ENCODE measurements at regions not wholly inside any gene's neighbourhood (a gene's known extent, or its start where the extent isn't known, plus 50 kb on each side); places are given as distances from the start of the nearest gene placed in this dataset.

DNA sequence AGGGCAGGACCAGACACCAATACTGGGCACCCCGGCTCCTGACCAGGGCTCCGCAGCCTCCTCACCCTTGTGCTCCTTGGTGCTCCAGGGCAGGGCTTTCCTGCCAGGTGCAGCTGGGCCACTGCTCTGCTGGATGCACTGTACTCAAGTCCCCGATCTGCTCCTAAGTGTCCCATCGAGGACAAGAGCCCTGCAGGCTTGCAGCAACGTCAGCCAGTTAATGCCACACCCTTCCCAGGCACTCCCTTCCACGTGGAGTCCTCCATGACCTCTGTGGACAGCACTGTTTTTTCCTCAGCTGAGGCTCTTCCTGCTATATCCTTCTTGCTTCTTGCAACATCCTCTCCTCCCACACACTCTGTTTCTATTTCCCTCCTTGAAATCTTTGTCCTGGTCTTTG, 94.0 kb upstream of the NGF start:
- Mint-ChIP-seq H3K27ac (ENCODE audit: unreplicated experiment) (no peak overlapping the region), H3K9me3 (ENCODE audit: low read depth) (no peaks in the 10 kb centered on the region), H3K36me3 (ENCODE audit: low read depth) (no peaks in the 10 kb centered on the region), H3K27me3 (ENCODE audit: low read depth) (no peaks in the 10 kb centered on the region), H3K4me3 (ENCODE audit: unreplicated experiment) (no peak overlapping the region), H3K4me1 (ENCODE audit: low read depth) (peaks cover 38% of the 10 kb centered on the region)
- TF ChIP-seq, protein P1, sequence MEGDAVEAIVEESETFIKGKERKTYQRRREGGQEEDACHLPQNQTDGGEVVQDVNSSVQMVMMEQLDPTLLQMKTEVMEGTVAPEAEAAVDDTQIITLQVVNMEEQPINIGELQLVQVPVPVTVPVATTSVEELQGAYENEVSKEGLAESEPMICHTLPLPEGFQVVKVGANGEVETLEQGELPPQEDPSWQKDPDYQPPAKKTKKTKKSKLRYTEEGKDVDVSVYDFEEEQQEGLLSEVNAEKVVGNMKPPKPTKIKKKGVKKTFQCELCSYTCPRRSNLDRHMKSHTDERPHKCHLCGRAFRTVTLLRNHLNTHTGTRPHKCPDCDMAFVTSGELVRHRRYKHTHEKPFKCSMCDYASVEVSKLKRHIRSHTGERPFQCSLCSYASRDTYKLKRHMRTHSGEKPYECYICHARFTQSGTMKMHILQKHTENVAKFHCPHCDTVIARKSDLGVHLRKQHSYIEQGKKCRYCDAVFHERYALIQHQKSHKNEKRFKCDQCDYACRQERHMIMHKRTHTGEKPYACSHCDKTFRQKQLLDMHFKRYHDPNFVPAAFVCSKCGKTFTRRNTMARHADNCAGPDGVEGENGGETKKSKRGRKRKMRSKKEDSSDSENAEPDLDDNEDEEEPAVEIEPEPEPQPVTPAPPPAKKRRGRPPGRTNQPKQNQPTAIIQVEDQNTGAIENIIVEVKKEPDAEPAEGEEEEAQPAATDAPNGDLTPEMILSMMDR (IDR thresholded peaks at IDR 0.05), result no peak
- DNase-seq (ENCODE audit: low spot score), result no peak

DNA sequence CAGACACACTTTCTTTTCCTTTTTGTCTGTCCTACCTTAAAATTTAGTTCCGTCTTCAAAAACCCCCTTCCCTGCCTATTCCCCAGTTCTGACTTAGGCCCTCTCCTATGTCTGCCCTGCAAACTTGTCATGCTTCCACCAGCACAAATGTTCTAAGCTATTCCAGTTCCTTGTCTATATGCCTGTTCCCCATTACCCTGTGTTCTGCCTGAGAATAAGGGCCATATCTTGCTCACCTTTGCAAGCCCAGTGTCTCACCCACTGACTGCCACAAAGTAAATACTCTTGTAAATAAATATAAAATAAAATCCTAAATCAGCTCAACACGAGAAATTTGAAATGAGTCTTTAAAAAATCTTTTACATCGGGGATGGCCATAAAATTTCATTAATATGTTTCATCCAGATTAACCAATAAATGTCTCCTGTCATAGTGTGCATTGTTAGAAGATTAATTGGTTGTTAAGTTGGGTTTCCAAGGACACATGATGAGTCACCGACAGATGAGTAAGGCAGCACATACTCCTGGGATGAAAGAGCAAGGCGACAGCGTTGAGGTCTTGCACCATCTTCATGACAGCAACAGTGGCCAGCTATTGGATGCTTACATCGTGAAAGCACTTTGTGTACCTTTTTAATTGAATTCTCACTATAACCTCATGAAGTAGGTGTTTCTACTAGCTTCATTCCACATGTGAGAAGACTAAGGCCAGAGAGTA, 92.6 kb upstream of the NGF start:
- TF ChIP-seq, protein P1 (IDR thresholded peaks at IDR 0.05), result no peak
- Mint-ChIP-seq H3K9me3 (ENCODE audit: low read depth) (no peaks in the 10 kb centered on the region), H3K36me3 (ENCODE audit: low read depth) (no peaks in the 10 kb centered on the region), H3K4me3 (ENCODE audit: unreplicated experiment) (no peak overlapping the region), H3K4me1 (ENCODE audit: low read depth) (peaks cover 53% of the 10 kb centered on the region), H3K27me3 (ENCODE audit: low read depth) (no peaks in the 10 kb centered on the region), H3K27ac (ENCODE audit: unreplicated experiment) (no peak overlapping the region)
- no peak for DNase-seq (ENCODE audit: low spot score)

DNA sequence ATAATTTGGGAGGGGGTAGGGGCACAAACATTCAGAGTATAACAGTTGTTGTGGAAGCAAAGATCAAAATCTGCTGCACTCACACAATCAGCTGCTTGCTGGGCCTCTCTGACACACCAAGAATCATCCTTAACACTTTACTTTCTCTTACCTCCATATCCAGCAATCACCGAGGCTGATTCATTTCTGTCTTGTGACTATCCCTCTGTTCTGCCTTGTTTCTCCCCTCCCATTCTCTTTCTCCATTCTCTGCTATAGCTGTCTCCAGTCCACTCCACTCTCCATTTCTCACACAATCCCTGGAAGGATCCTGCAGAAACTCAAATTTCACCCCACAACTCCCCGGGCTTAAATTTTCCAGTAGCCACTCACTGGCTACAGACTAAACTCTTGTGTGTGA, 91.8 kb upstream of the NGF start:
- TF ChIP-seq, protein P1 (IDR thresholded peaks at IDR 0.05), result no peak
- no peak for DNase-seq (ENCODE audit: low spot score)
- peak overlapping the region; percentile 10 for H3K27ac Mint-ChIP-seq (ENCODE audit: unreplicated experiment)
- no peak overlapping the region for H3K4me3 Mint-ChIP-seq (ENCODE audit: unreplicated experiment)
- H3K36me3 Mint-ChIP-seq (ENCODE audit: low read depth), result no peaks in the 10 kb centered on the region
- H3K27me3 Mint-ChIP-seq (ENCODE audit: low read depth), result no peaks in the 10 kb centered on the region
- no peaks in the 10 kb centered on the region for H3K9me3 Mint-ChIP-seq (ENCODE audit: low read depth)
- H3K4me1 Mint-ChIP-seq (ENCODE audit: low read depth), result peaks cover 56% of the 10 kb centered on the region

DNA sequence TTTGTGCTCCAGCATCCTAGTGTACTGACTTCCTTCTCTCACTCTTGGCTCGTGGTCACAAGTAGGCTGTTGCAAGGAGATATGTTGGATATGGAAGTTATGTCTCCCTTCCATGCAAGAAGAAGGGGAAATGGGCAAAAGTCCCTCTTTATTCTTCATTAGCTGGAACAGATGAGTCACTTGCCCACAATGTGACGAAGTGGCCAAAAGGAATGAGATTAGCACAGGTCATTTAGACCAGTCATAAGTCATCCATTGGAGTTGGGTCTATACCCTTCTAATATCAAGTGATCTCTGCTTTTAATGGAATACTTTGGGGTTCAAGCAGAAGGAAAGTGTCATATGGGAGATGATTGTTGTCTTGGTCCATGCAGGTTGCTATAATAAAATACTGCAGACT, 91.2 kb upstream of the NGF start:
- no peak for DNase-seq (ENCODE audit: low spot score)
- TF ChIP-seq, protein P1 (IDR thresholded peaks at IDR 0.05), result no peak
- H3K27me3 Mint-ChIP-seq (ENCODE audit: low read depth), result no peaks in the 10 kb centered on the region
- peaks cover 60% of the 10 kb centered on the region for H3K4me1 Mint-ChIP-seq (ENCODE audit: low read depth)
- H3K4me3 Mint-ChIP-seq (ENCODE audit: unreplicated experiment), result no peak overlapping the region
- H3K27ac Mint-ChIP-seq (ENCODE audit: unreplicated experiment), result no peak overlapping the region
- H3K9me3 Mint-ChIP-seq (ENCODE audit: low read depth), result no peaks in the 10 kb centered on the region
- no peaks in the 10 kb centered on the region for H3K36me3 Mint-ChIP-seq (ENCODE audit: low read depth)

DNA sequence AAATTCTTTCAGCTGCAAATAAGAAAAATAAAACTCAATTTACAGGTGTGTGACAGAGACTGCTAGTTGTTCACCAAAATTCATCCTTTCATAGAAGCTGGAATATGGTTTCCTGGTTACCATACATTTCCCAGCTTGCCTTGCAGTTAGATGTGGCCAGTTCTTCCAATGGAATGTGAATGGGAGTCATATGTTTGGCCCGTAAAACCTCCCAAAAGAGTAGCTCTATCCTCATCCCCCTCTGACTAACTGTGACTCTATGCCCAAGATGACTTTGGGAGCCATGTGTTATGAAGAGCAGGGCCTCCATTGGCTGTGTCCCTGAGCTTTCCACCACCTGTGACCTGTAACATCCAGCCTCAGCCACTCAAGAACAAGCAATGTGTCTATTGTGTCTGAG, 90.6 kb upstream of the NGF start:
- Mint-ChIP-seq H3K4me3 (ENCODE audit: unreplicated experiment) (no peak overlapping the region), H3K9me3 (ENCODE audit: low read depth) (no peaks in the 10 kb centered on the region), H3K4me1 (ENCODE audit: low read depth) (peaks cover 65% of the 10 kb centered on the region), H3K27me3 (ENCODE audit: low read depth) (no peaks in the 10 kb centered on the region), H3K27ac (ENCODE audit: unreplicated experiment) (no peak overlapping the region), H3K36me3 (ENCODE audit: low read depth) (no peaks in the 10 kb centered on the region)
- TF ChIP-seq, protein P1 (IDR thresholded peaks at IDR 0.05), result no peak
- DNase-seq (ENCODE audit: low spot score), result no peak
